ENCODE measurements at regions not wholly inside any gene's neighbourhood (a gene's known extent, or its start where the extent isn't known, plus 50 kb on each side); places are given as distances from the start of the nearest gene placed in this dataset.
"Not testable (repeated sequence)": the region's sequence is repeated elsewhere in the genome, so short reads cannot be mapped to it uniquely, and the experiment has no call there.

- H3K27me3 ChIP-seq (ENCODE audit: control insufficient read depth, insufficient read depth, low read length, poor library complexity, severe bottlenecking): no peaks in the 10 kb centered on the region
- Mint-ChIP-seq H3K27me3 (ENCODE audit: insufficient read depth) (no peaks in the 10 kb centered on the region), H3K4me1 (no peaks in the 10 kb centered on the region), H3K4me3 (no peak overlapping the region), H3K27ac (no peak overlapping the region), H3K9me3 (peaks cover 14% of the 10 kb centered on the region), H3K36me3 (ENCODE audit: low read depth) (no peaks in the 10 kb centered on the region)
- 58% methylated on average over 2 of the region's 3 CpGs; no CpG with 5 or more reads in 1 of the 2 experiments for WGBS, 2 experiments (ENCODE audit: insufficient coverage in 1 of 2, insufficient read length in 1 of 2)
- H3K9me3 ChIP-seq (ENCODE audit: control insufficient read depth, low read length): peaks cover 19% of the 10 kb centered on the region
- H3K36me3 ChIP-seq (ENCODE audit: control insufficient read depth, insufficient read depth, low read length): no peaks in the 10 kb centered on the region
- H3K27ac ChIP-seq (ENCODE audit: low read depth, low read length): no peak overlapping the region
- H3K4me3 ChIP-seq (ENCODE audit: low read length): no peak overlapping the region
- H3K9ac ChIP-seq (ENCODE audit: extremely low read depth, low read length, poor library complexity, severe bottlenecking): no peak overlapping the region
- no peaks in the 10 kb centered on the region for H3K4me1 ChIP-seq (ENCODE audit: control insufficient read depth, insufficient read depth, low read length)
- DNase-seq: no peak
- TF ChIP-seq CTCF (conservative IDR thresholded peaks at IDR 0.05): no peak
Observed at GRCh38 chr4:95949136-95949765, 109.4 kb downstream of the PDHA2 start.

DNA sequence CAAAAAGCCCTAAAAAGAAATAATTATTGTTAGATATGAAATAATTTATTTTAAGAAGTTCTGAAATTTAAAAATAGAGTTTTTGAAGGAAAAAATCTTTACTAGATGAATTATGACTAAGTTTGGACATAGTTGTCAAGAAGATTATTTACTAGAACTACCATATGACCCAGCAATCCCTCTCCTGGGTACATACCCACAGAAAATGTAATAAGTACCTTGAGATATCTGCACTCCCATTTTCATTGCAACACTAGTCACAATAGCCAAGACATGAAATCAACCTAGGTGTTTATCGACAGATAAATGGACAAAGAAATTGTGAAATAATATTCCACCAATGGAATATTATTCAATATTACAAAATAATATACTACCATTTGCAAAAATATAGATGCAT lies 109.9 kb downstream of the PDHA2 start:
- Histone ChIP-seq H3K36me3 (ENCODE audit: control insufficient read depth, insufficient read depth, low read length) (no peaks in the 10 kb centered on the region), H3K27me3 (ENCODE audit: control insufficient read depth, insufficient read depth, low read length, poor library complexity, severe bottlenecking) (no peaks in the 10 kb centered on the region), H3K4me3 (ENCODE audit: low read length) (no peak overlapping the region), H3K27ac (ENCODE audit: low read depth, low read length) (no peak overlapping the region), H3K4me1 (ENCODE audit: control insufficient read depth, insufficient read depth, low read length) (no peaks in the 10 kb centered on the region), H3K9ac (ENCODE audit: extremely low read depth, low read length, poor library complexity, severe bottlenecking) (no peak overlapping the region), H3K9me3 (ENCODE audit: control insufficient read depth, low read length) (peaks cover 19% of the 10 kb centered on the region)
- H3K9me3 Mint-ChIP-seq: peaks cover 14% of the 10 kb centered on the region
- no peak for TF ChIP-seq CTCF (conservative IDR thresholded peaks at IDR 0.05)
- no peaks in the 10 kb centered on the region for H3K36me3 Mint-ChIP-seq (ENCODE audit: low read depth)
- no peak overlapping the region for H3K4me3 Mint-ChIP-seq
- DNase-seq: no peak
- no peaks in the 10 kb centered on the region for H3K4me1 Mint-ChIP-seq
- H3K27me3 Mint-ChIP-seq (ENCODE audit: insufficient read depth): no peaks in the 10 kb centered on the region
- WGBS, 2 experiments (ENCODE audit: insufficient coverage in 1 of 2, insufficient read length in 1 of 2): no CpG with 5 or more reads among the region's 1 CpG
- no peak overlapping the region for H3K27ac Mint-ChIP-seq

GRCh38 chr4:95952538-95952937 lies 112.6 kb downstream of the PDHA2 start:
- H3K9ac ChIP-seq (ENCODE audit: extremely low read depth, low read length, poor library complexity, severe bottlenecking); H3K4me1 ChIP-seq (ENCODE audit: control insufficient read depth, insufficient read depth, low read length); H3K27me3 ChIP-seq (ENCODE audit: control insufficient read depth, insufficient read depth, low read length, poor library complexity, severe bottlenecking); H3K27me3 Mint-ChIP-seq (ENCODE audit: insufficient read depth); H3K9me3 ChIP-seq (ENCODE audit: control insufficient read depth, low read length); H3K27ac Mint-ChIP-seq; H3K9me3 Mint-ChIP-seq; H3K27ac ChIP-seq (ENCODE audit: low read depth, low read length); H3K4me3 Mint-ChIP-seq; H3K36me3 Mint-ChIP-seq (ENCODE audit: low read depth); H3K36me3 ChIP-seq (ENCODE audit: control insufficient read depth, insufficient read depth, low read length); H3K4me3 ChIP-seq (ENCODE audit: low read length); H3K4me1 Mint-ChIP-seq: not testable (repeated sequence)
- DNase-seq: peak; percentile 47
- 79 to 100% methylated on average over 1 to 2 of the region's 2 CpGs for WGBS, 2 experiments (ENCODE audit: insufficient coverage in 1 of 2, insufficient read length in 1 of 2)

DNA sequence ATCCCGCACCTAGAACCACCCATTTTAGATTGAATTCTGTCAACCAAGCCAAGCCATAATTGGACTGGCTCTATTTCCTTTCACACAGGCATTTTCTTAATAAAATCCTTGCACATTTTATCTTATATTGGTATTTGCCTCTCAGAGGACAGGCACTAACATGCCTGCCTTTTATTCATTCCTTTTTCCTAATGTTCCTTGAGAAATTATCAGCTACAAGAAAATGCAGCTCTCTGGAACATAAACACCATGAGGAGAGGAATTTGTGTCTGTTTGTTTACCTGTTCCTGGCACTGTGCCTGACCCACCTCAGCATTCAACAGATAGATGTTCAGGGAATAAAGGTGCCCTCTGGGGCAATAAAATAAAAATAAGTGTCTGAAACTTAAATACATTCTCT lies 116.2 kb downstream of the PDHA2 start:
- H3K4me3 ChIP-seq (ENCODE audit: low read length): no peak overlapping the region
- H3K36me3 ChIP-seq (ENCODE audit: control insufficient read depth, insufficient read depth, low read length): no peaks in the 10 kb centered on the region
- H3K27me3 ChIP-seq (ENCODE audit: control insufficient read depth, insufficient read depth, low read length, poor library complexity, severe bottlenecking): no peaks in the 10 kb centered on the region
- no peaks in the 10 kb centered on the region for H3K4me1 ChIP-seq (ENCODE audit: control insufficient read depth, insufficient read depth, low read length)
- 97% methylated on average over 1 of the region's 1 CpG; no CpG with 5 or more reads in 1 of the 2 experiments for whole genome bisulfite sequencing, 2 experiments (ENCODE audit: insufficient coverage in 1 of 2, insufficient read length in 1 of 2)
- H3K36me3 Mint-ChIP-seq (ENCODE audit: low read depth): no peaks in the 10 kb centered on the region
- no peak overlapping the region for H3K4me3 Mint-ChIP-seq
- TF ChIP-seq CTCF (conservative IDR thresholded peaks at IDR 0.05): no peak
- no peak for DNase-seq
- H3K27ac Mint-ChIP-seq: no peak overlapping the region
- H3K27me3 Mint-ChIP-seq (ENCODE audit: insufficient read depth): no peaks in the 10 kb centered on the region
- no peaks in the 10 kb centered on the region for H3K4me1 Mint-ChIP-seq
- H3K9ac ChIP-seq (ENCODE audit: extremely low read depth, low read length, poor library complexity, severe bottlenecking): no peak overlapping the region
- no peaks in the 10 kb centered on the region for H3K9me3 ChIP-seq (ENCODE audit: control insufficient read depth, low read length)
- no peaks in the 10 kb centered on the region for H3K9me3 Mint-ChIP-seq
- no peak overlapping the region for H3K27ac ChIP-seq (ENCODE audit: low read depth, low read length)
